DND-41 (cell line): ENCODE measurements at regions not wholly inside any gene's neighbourhood (a gene's known extent, or its start where the extent isn't known, plus 50 kb on each side); places are given as distances from the start of the nearest gene placed in this dataset.

Experiments used
- CTCF ChIP-seq: IDR thresholded peaks from 2 replicates; pipeline ENCODE4 v1.5.1; 2012; ENCODE audit warnings: borderline replicate concordance, low read length, moderate library complexity, mild to moderate bottlenecking; ENCODE audit not compliant: poor library complexity, severe bottlenecking; ENCODE audit errors: extremely low read depth
- EZH2 ChIP-seq: IDR thresholded peaks from 3 replicates; pipeline ENCODE4 v1.6.1; 2012; ENCODE audit warnings: borderline replicate concordance, low read depth, mild to moderate bottlenecking, moderate library complexity, low read length, inconsistent platforms; ENCODE audit not compliant: severe bottlenecking

GRCh38 chr2:146997488-146997887 is 847.3 kb upstream of the ACVR2A start:
- TF ChIP-seq EZH2 (no peak), CTCF (no peak)
